HG03135 (cell line): ENCODE measurements at regions not wholly inside any gene's neighbourhood (a gene's known extent, or its start where the extent isn't known, plus 50 kb on each side); places are given as distances from the start of the nearest gene placed in this dataset.
"Not testable (repeated sequence)": the region's sequence is repeated elsewhere in the genome, so short reads cannot be mapped to it uniquely, and the experiment has no call there.

Source experiments
- ATAC-seq: cut with Tn5 transposase; IDR thresholded peaks from one replicate; pipeline ENCODE4 v1.9.1; 2021; ENCODE audit warnings: mild to moderate bottlenecking, moderate library complexity; ENCODE audit not compliant: unreplicated experiment

DNA sequence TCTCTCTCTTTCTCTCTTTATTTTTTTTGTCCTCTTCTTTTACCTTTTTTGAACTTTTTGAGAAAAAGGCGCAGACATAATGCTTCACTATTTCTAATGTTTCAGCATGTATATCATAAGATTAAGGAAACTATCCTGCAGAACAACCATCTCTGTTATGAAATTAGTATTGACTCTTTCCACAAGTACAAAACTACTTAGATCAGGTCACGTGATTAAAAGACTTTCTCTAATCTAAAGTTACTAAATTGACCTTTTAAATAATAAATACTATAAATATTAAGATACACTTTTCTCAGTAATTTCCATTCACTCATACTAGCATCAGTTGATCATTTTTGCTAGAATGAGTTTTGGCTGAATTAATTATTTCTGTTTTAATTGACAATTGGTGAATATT lies 844.5 kb upstream of the LRFN5 start:
- ATAC-seq: no peak

DNA sequence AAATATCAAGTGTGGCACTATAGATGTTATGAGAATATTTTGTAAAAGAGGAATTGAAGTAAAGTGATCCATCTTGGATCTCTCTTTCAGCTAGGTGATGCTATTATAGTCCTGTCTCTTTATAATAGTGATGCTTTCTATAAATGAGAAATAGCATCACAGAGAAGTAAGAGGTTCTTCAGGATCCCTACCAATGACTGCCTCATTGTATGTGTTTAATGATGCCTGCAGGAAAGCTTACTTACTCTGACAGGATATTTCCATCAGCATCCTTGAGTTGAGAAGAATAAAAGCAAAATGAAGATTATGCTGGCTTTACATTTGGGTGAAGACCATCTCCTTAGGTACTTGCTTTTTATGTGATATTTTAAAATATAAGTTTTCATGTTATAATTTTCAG lies 846.0 kb upstream of the LRFN5 start:
- no peak for ATAC-seq

DNA sequence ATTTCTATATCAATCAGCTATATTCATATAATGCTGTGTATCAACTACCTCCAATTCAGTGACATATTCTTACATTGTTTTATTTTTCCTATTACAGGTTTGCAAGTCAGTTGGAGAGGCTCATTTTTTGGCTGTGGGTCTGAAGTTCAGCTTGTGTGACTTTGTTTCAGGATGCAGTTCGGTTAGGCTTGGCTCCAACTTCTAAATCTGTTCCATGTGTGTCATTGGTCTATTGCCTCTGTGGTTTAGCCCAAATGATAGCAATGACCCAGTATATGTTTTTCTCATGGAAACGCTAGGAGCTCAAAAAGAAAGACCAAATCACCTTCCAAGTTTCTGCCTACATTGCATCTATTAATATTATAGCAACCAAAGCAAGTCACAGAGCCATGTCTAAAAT lies 848.6 kb upstream of the LRFN5 start:
- no peak for ATAC-seq

DNA sequence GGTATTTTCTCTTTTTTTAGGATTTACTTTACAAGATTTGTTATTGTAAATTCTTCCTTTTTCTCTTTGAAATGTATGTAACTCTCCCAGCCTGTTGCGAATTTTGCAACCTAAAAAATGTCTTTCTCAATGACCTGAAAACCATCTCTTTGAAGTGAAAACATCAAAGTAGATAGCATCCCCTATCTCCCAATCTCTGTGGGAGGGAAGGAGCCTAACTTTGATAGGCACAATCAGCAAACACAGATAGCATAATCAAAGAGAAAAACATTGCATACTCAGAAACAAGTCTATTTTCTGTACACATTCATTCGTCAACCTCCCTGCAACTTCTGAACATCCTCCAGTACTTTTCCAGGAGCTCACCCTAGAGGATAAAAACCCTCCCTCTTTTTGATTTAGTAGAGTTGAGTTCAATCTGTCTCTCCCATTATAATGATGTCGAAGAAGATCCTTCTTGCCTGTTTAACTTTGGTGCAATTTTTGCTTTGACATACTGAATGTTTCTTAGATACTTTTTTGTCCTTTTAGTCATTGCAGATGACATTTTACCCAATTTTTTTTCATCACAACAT lies 849.2 kb upstream of the LRFN5 start:
- no peak for ATAC-seq

DNA sequence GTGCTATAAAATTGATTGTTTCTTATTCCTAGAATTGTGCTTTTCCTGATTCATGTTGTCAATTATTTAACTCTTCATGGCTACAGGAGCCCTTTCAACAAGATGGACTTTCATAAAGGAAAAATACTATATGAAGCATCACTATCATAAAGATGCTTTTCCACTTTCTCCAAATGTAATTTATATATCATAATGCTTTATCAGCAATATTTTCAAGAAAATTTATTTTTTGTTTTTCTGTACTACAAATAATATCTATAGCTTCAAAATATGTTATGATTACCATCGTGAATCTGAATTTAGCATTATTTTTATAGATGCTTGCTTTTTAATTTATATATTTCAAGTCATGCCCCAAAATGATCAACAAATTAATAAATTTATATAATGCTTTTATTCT lies 873.5 kb upstream of the LRFN5 start:
- no peak for ATAC-seq

DNA sequence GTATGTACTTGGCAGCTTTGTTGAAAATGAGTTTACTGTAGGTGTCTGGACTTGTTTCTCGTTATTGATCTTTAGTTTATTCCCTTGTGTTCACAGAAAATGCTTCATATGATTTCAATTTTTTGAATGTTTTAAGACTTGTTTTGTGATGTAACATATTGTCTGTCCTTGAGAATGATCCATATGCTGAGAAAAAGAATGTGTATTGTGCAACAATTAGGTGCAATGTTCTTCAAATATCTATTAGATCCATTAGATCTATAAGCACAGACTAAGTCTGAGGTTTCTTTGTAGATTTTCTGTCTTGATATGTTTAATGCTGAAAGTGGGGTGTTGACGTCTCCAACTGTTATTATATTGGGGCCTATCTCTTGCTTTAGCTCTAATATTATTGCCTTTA lies 879.6 kb upstream of the LRFN5 start:
- no peak for ATAC-seq

DNA sequence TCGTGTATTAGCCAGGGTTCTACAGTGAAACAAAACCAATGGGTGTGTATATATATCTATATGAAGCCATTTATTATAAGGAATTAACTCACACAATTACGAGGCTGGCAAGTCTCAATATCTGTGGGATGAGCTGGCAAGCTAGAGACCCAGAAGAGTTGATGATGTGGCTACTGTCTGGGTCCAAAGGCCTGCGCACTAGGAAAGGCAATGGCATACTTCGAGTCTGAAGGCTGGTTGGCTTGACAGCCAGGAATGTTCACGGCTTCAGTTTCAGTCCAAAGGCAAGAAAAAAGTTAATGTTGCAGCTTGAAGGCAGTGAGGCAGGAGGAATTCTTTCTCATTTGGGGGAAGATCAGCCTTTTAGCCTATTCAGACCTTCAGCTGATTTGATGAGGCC lies 893.3 kb upstream of the LRFN5 start:
- no peak for ATAC-seq

DNA sequence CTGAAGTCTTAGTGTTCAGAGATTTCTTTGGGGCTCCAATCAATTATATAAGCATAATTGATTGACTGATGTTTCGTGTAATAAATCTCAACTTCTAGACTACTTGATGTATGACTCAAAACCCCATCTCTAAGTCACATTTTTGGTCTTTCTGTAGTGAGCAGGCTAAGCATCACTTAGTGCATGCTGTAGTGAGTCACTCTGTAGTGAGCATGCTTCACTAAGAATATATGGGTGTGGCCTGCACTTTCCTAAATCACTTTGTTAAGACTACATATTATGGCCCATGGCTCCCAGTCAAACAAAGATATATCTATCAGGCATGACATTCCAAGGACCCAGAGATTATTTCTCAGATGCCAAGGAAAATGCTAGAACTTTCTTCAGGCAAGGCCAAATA lies 909.4 kb upstream of the LRFN5 start:
- ATAC-seq: no peak

DNA sequence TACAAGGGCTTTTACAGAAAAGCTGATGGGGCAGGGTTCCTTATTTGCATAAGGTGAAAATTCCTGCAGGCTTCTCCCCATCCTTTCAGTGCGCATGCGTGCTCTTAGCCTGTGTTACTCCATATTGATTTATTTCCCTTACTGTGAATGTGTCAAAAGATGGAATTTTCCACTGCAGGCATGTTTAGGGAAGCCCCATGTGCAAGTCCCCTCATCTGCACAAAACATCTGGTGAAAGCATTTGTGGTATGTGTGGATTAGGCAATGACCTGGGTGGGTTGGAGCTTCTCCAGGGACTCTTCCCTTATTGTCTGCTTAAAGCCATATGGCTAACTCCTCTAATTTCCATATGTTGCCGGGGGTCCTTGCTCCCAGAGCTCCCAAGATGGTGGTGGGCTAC lies 912.7 kb upstream of the LRFN5 start:
- no peak for ATAC-seq

DNA sequence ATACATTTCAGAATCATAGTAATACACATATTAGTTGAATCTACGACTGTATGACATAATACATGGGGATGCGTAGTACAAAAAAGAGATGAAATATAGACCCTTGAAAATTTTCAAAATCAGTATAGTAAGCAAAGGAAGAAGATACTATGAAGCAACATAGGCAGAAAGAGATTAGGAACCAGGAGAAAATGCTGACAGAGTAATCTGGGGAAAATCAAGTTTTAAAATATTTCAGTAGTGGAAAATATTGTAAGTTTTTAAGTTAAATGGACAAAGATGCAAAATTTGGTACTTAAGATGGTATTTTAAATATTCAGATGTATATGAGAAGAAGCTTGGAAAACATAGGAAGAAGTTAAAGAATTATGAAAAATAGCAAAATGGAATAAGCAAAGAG lies 915.6 kb upstream of the LRFN5 start:
- ATAC-seq: no peak

DNA sequence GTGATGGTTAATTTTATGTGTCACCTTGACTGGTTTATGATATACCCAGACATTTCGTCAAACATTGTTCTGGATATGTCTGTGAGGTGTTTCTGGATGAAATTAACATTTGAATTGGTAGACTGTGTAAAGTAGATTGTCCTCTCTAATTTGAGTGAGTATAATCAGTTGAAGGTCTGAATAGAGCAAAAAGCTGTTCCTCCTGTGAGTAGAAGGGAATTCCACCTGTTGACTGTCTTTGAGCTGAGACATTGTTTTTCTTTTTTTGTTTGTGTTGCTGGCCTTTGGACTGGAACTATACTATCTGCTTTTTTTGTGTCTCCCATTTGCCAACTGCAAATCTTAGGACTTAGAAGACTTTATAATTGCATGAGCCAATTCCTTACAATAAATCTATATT lies 920.9 kb upstream of the LRFN5 start:
- no peak for ATAC-seq

DNA sequence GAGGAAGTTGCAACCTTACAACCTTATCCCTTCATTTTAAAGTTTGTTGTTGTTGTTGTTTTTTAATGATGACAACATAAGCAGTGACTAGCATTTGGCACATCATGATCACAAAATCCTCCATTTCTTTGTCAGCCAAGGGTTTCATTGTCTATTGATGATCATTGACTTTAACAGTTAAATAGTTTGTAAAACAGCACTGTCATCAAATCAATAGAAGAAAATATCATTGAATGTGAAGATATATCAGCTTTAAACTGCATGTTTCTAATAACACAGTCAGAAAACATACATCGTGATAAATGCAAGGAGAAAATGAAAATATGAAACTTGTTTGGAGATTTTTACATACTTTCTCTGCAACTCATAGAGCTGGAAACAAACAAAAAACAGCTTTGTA lies 922.3 kb upstream of the LRFN5 start:
- no peak for ATAC-seq

DNA sequence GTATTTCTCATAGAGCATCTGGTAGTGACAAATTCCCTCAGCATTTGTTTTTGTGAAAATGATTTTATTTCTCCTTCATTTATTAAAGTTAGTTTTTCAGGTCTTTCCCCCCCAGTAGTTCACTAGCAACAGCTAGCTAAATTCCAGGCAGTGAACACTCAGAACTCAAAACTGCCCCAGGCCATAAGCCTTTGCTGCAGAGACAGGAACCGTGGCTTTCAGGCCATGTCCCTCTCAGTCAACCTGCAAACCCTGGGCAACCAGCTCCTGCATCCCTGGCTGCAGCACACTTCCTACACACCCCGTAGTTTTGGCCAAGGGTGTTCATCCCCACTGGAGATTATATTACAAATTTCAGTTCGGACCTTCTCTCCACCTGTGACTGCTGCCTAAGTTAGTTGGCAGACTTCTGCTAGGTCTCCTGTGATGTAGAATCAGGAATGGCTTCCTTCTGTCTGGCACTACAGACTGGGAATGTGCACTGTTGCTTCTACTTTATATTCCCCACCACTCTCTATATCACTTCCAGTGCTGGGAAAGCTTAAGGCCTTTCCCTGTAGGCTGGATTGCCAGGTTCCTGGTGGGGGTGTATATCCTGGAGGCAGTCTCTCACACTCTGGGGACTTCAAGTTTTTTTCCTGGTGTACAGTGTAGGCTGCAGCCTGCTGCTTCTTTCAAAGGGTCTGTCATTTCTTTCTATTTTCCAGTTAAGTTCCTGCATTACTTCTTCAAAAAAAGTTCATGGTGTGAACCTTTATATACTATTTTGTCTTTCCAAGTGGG lies 924.4 kb upstream of the LRFN5 start:
- ATAC-seq: no peak

DNA sequence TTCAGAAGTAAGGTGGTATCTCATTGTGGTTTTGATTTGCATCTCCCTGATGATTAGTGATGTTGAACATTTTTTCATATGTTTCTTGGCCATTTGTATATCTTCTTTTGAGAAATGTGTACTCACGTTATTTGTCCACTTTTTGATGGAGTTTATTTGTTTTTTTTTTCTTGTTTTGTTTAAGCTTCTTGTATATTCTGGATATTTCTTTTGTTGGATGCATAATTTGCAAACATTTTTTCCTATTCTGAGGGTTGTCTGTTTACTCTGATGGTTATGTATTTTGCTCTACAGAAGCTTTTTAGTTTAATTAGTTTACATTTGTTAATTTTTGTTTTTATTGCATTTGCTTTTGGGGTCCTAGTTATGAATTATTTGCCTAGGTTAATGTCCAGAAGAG lies 927.4 kb upstream of the LRFN5 start:
- no peak for ATAC-seq

DNA sequence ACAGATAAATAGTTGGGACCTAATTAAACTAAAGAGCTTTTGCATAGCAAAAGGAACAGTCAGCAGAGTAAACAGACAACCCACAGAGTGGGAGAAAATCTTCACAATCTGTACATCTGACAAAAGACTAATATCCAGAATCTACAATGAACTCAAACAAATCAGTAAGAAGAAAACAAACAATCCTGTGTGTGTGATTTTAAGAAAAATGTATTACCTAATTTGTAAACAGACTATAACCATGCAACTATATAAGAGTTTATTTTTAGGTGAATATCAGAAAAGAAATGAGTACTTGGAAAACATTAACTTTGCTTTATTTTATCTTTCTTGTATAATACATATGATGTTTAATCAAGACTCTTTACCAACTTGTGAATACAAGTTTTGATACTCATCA lies 929.5 kb upstream of the LRFN5 start:
- ATAC-seq: not testable (repeated sequence)

DNA sequence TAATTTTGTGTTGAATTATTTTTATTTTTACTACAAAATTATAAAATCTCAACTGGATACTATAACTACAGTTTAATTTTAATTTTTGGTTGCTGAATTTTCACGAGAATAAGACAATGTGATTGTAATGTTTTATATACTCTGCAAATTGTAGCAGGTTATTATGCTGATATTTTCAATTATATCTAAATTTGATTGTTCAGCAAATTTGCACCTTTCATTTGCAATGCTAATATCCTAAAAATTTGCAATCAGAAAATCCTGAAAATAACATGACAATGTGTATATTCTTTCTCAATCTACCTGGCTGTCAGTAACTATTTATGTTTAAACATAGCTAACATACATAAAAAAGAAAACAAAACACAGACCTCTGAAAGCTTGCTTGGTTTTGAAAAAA lies 932.2 kb upstream of the LRFN5 start:
- ATAC-seq: no peak

DNA sequence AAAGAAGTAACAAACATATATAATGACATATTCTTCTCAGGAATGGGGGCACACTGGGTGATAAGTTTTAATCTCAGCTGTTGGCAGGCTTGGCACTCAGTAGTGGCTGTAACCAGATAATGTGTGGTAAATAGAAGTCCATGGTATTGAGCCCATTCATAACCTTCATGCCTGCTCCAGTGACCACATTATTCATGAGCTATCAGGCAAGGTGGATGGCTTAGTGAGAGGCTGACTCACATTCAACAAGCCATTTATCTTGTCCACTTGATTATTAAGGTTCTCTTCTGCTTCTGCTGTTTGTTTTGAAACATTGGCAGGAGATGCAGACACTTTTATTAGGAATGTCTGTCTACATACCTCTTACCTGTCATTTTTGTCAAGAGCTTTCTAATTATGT lies 950.4 kb upstream of the LRFN5 start:
- no peak for ATAC-seq

DNA sequence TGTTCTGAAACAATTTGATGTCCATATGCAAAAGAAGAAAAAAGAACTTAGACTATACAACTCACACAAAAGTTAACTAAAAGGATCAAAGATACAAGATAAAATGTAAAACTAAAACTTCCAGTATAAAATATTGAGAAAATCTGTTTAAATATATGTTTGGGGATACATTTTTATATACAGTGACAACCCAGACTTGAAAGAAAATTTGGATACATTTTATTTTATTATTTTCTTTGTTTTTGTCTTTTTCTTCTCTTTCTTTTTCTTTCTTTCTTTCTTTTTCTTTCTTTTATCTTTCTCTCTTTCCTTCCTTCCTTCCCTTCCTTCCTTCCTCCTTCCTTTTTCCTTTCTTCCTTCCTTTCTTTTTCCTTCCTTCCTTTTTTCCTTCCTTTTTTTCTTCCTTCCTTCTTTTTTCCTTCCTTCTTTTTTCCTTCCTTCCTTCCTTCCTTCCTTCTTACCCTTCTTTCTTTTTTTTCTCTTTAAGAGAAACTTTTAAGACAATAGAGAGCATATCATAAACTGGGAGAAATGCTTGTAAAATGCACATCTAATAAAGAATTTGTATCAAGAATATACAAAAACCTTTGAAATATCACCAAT lies 954.5 kb upstream of the LRFN5 start:
- ATAC-seq: no peak

DNA sequence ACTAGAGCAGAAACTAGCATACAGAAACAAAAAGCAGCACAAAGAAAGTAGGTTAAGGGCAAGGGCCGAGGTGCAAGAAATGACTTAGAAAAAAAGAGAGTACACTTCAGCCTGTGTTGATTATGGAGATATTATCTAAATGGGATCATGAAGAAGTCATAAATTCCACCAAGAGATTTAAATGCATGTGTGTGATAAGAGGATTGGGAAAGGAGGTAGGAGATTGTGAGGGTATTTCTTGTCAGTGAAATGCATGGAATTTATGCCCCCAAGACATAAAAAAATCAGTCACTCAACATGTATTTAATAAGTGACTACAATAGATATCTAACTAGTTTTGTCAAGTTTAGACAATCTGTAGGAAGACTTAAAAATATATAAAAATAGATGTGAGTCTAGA lies 976.2 kb upstream of the LRFN5 start:
- ATAC-seq: no peak

DNA sequence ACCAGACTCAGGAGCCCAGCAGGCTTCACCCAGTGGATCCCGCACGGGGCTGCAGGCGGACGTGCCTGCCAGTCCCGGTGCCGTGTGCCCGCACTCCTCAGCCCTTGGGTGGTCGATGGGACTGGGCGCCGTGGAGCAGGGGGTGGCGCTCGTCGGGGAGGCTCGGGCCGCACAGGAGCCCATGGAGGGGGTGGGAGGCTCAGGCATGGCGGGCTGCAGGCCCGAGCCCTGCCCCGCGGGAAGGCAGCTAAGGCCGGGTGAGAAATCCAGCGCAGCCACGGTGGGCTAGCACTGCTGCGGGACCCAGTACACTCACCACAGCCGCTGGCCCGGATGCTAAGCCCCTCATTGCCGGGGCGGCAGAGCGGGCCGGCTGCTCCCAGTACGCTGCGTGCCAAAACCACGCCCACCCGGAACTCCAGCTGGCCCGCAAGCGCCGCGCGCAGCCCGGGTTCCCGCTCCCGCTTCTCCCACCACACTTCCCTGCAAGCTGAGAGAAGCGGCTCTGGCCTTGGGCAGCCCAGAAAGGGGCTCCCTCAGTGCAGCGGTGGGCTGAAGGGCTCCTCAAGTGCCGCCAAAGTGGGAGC lies 977.0 kb upstream of the LRFN5 start:
- not testable (repeated sequence) for ATAC-seq

DNA sequence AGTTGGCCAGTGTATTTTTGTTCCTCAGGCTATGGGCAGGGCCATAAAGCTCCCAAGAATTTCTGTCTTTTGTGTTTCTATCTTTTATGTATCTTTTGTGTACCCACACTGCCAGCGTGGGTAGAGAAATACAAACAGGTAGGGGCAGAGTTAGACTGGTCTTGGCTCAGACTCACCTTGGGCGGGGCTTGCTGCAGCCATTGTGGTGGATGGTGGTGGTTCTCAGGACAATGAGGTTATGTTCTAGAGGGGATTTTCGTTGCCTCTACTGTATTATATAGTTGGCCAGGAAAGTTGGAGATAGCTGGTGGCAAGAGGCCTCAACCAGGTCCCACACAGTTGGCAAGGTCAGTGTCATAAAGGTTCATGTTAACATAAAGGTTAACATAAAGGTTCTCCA lies 977.5 kb upstream of the LRFN5 start:
- ATAC-seq: no peak

DNA sequence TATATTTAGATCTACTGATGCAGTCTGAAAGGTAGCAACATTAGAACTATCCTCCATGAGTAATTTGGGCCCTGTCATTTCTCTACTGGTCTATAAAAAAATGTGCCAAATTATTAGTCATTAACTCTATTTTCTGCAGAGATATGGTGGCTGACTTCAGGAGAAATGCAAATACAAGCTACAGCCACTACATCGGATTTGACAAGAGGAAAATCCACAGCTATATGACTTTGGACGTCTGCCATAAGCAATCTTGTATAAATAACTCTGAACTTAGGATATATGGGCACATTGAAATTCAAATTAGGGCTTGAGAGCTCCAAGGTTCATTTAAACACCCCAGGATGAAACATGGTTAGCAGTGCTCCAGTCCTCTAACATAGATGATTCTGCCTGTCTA lies 983.0 kb upstream of the LRFN5 start:
- ATAC-seq: no peak
